NCI-H187 treated with DMSO at 0.1 percent for 48 hours (cell line): ENCODE measurements at regions not wholly inside any gene's neighbourhood (a gene's known extent, or its start where the extent isn't known, plus 50 kb on each side); places are given as distances from the start of the nearest gene placed in this dataset.
"Not testable (repeated sequence)": the region's sequence is repeated elsewhere in the genome, so short reads cannot be mapped to it uniquely, and the experiment has no call there.

ENCODE experiments used
- DNase-seq: peaks from one replicate; lab custom pipeline; 2025; lab: John Stamatoyannopoulos, UW

DNA sequence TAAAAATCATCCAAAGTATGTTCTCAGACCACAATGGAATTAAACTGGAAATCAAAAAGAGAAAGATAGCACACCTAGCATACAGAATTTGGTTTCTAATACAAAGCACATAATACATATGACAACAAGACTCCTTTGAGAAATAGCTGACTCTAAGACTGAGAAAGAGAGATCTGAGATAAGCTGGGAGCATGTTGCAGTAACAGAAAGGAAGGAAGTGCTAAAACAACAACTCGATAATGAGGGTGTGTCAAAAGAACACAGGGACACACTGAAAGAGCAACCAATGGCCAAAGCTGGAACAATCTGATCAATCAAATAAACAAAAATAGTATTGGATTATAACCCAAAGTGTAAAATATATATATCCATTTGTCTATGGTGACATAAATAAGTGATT lies 586.6 kb downstream of the C4orf33 start:
- DNase-seq = no peak

- no peak for DNase-seq
Measured at GRCh38 chr4:129707949-129708348, 612.0 kb downstream of the C4orf33 start.

- no peak for DNase-seq
Measured at GRCh38 chr4:129708784-129709183, 612.8 kb downstream of the C4orf33 start.

GRCh38 chr4:129738175-129738574 lies 642.2 kb downstream of the C4orf33 start:
- no peak for DNase-seq

DNA sequence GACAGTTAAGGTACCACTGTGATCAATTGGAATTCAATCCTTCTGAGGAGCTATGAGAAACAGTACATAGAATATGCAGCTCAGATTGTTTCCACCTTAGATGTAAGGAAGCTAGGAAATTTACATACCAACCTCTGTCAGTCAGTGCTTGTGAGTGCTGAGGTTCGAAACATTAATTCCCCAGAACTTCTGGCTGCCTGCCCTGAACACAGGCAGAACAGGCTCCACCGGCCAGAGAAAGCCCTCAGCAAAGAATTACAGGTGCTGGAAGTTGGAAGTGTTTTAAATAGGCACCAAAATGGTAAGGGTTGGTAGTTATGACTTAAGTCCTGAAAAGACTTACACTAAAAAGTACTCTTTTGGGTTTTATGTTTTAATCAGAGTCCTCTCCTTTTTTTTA lies 651.8 kb downstream of the C4orf33 start:
- DNase-seq = no peak

GRCh38 chr4:129748991-129749390 lies 653.0 kb downstream of the C4orf33 start:
- DNase-seq = no peak

DNA sequence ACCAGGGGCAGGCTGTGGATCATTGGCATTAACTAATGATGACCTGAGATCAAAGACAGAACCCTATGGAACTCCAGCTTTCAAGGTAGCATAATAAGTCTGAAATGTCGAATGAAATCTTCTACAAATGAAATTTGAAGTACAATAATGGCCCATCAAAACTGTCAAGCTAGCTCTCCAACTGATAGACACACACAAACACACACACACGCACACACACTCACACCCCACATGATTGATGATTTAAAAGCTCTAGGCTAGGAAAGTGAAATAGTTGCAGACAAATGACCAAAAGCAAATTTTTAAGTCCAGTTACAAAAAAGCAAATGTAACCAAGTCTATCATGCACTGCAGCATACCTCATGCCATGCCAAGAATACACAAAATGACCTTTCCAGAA lies 655.7 kb downstream of the C4orf33 start:
- no peak for DNase-seq

- no peak for DNase-seq
Measured at GRCh38 chr4:129783596-129783995, 687.6 kb downstream of the C4orf33 start.

DNA sequence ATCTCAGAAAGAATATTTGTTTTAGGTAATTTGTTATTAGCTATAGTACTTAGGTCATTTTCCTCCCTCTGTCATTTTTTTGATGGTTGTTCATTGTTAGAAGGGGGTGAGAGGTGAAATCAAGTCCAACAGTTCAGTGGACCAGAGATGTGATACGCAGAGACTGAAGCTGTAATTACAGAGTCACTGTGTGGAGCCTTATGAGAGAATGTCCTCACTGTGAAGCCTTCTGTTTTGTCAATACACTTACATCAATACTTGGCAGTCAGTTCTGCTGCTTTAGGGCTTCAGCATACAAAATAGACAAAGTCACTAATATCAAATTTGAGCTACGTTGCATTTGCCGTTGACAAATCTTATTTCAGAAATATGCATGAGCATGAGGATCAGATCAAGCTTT lies 692.5 kb downstream of the C4orf33 start:
- DNase-seq = no peak

DNA sequence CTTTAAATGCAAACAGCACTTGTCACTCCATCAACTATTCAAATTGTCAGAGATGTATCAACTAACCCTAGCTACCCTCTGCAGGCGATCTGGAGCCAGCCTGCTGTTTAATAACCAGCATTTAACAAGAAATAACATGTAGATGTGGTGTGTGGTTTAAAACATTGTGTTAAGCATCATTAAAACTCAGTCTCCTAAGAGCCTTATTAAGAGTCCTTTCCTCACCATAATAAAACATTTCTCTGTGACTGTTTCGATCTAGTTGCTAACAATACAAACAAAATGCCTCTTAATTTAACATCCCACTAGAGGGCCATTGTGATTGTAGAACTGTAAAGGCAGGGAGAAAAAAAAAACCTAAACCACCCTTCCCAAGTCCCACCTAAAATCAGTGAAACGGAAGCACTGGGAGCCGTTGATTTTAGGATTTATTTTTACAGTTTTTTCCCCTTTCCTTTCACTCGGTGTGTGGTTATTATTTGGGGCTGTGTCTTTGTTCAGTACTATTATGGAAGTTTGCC lies 708.6 kb downstream of the C4orf33 start:
- peak; percentile 67 for DNase-seq

- no peak for DNase-seq
Measured at GRCh38 chr4:129806986-129807385, 711.0 kb downstream of the C4orf33 start.

- no peak for DNase-seq
Measured at GRCh38 chr4:129808242-129808641, 712.3 kb downstream of the C4orf33 start.

GRCh38 chr4:129821073-129821472 lies 725.1 kb downstream of the C4orf33 start:
- DNase-seq = no peak

DNA sequence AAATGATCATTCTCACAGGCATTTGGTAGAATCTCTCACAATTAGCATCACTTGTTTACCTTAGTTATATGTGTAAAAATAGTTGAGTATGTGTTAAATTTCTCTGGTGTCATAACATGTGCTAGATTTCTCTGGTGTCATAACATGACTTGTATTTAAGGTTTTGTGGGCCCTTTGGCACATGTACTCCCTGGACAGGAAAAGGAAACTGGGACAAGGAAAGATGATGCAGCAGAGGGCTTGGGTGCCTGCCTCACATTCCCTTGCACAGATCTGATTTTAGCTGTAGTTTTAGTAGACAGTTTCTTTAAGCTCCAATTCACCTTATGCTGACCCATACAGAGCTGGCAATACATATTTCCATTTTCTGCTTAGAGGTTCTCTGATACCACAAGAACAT lies 726.0 kb downstream of the C4orf33 start:
- DNase-seq = no peak

- no peak for DNase-seq
Measured at GRCh38 chr4:129822701-129823100, 726.7 kb downstream of the C4orf33 start.

GRCh38 chr4:129823105-129823504 lies 727.2 kb downstream of the C4orf33 start:
- no peak for DNase-seq

- no peak for DNase-seq
Measured at GRCh38 chr4:129829373-129829772, 733.4 kb downstream of the C4orf33 start.

- no peak for DNase-seq
Measured at GRCh38 chr4:129839687-129840086, 743.7 kb downstream of the C4orf33 start.

DNA sequence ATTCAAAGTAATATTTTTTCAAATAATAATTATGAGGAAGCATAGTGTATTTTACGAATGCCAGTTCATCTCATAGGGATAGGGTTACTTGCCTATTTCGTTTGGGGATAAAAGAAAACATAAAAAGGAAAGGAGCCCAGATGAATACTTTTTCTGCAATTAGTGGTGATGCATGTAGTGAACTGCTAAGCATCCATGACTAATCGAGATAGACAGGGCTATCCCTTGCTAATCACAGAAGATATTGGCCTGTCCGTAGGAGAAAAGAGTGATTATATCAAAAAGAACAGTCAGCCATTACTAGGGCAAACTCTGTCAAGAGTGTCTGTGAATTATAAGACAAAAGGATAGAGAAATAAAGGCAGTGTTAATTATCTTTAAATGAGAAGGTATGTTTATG lies 746.1 kb downstream of the C4orf33 start:
- no peak for DNase-seq

DNA sequence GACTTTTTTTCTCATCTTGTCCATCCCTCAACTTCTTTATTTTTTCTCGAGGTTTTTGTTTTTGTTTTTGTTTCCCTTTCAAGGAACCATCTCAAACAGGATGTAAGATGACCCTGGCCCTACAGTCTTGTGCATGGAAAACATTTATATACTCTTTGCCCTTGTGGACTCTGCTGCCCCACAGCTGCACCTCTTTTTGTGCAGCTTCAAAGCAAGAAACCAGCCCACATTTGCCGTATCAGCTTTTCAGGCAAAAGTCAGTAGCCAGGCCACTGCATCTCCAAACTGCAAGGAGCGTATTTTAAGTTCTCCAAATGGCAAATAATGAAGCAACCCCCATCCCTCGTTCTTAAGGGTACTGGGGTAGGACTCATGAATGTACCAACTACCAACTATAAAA lies 756.5 kb downstream of the C4orf33 start:
- DNase-seq = no peak

- not testable (repeated sequence) for DNase-seq
Measured at GRCh38 chr4:129853685-129854467, 757.9 kb downstream of the C4orf33 start.

DNA sequence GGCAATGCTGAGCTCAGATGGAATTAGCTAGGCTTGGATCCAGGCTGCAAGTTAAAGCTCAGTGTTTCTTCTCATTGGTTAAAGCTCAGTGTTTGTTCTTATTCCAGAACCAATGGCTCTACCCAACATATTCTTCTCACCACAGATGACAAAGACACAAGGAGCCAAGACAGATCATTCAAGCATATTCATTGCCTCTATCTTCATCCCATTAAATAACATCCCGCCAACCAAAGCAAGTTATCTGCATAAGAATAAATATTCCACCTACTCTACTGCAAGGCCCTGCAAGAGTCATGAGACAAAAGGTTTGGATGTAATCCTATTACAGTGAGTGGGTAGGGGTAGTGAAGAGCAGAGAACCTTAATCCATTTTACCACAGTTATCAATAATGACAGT lies 766.5 kb downstream of the C4orf33 start:
- no peak for DNase-seq

GRCh38 chr4:129863206-129863605 lies 767.3 kb downstream of the C4orf33 start:
- no peak for DNase-seq

GRCh38 chr4:129883996-129884395 lies 788.0 kb downstream of the C4orf33 start:
- DNase-seq = no peak
